ENCODE measurements at regions not wholly inside any gene's neighbourhood (a gene's known extent, or its start where the extent isn't known, plus 50 kb on each side); places are given as distances from the start of the nearest gene placed in this dataset.
"Not testable (repeated sequence)": the region's sequence is repeated elsewhere in the genome, so short reads cannot be mapped to it uniquely, and the experiment has no call there.

DNA sequence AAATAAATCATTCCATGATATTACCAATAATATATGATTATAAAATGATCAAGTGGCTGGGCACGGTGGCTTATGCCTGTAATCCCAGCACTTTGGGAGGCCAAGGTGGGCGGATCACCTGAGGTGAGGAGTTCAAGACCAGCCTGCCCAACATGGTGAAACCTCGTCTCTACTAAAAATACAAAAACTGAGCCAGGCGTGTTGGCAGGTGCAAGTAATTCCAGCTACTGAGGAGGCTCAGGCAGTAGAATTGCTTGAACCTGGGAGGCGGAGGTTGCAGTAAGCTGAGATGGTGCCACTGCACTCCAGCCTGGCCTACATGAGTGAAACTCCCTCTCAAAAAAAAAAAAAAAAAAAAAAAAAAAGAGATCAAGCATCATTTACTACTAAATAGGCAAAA, 371.1 kb upstream of the ADAMTS5 start:
- H3K27ac Mint-ChIP-seq; H3K36me3 Mint-ChIP-seq; H3K4me3 Mint-ChIP-seq; H3K9me3 Mint-ChIP-seq; ATAC-seq (ENCODE audit: low read depth); H3K27me3 Mint-ChIP-seq; DNase-seq (ENCODE audit: low spot score in 2 of 2); H3K4me1 Mint-ChIP-seq: not testable (repeated sequence)

DNA sequence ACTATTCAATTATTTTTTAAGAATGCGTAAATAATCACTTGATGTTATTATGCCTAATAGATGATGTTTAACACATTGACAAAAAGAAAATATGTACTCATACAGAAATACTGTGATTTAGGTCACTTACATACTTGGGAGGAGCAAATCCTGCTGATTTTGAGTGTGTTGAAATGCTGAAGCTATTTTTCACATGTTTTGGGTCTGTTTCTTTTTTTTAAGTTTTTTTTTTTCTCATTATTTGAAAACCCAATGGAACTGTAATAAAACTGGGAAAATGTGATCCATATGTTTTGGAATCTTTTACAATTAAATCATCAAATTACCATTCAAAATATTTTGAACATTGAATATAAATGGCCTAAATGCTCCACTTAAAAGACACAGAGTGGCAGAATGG, 366.2 kb upstream of the ADAMTS5 start:
- Mint-ChIP-seq H3K36me3 (no peaks in the 10 kb centered on the region), H3K4me1 (no peaks in the 10 kb centered on the region), H3K4me3 (no peak overlapping the region), H3K27me3 (no peaks in the 10 kb centered on the region), H3K9me3 (peaks cover 6% of the 10 kb centered on the region), H3K27ac (no peak overlapping the region)
- no peak for DNase-seq (ENCODE audit: low spot score in 2 of 2)
- no peak for ATAC-seq (ENCODE audit: low read depth)

DNA sequence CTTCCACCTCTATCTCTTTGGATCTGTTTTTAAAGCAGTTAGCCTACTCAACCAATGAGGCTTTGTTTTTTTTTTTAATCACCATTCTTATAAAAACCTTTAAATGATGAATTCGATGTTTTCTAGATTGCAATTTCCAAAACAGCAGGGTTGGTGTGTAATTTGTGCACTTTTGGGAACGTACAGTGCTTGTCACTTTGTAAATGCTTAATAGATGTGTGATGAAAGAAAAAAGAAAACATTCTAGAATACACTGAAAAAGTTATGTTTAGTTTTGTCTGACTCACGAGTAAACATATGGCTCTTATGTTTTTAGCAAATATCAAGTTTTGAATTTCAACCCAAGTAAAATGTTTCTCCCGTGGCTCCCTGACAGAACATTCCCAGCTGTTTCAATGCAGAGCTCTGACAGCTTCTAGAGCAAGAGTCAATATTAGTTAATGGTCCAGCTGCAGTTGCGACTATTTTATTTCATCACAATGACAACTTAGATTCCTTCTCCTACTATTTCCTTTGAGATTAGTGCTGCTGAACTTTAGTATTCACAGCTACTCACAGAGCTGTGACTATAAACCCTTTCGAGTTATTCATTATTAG, 362.5 kb upstream of the ADAMTS5 start:
- H3K27ac Mint-ChIP-seq = no peak overlapping the region
- no peaks in the 10 kb centered on the region for H3K36me3 Mint-ChIP-seq
- DNase-seq (ENCODE audit: low spot score in 2 of 2) (no peak), ATAC-seq (ENCODE audit: low read depth) (no peak)
- no peak overlapping the region for H3K4me3 Mint-ChIP-seq
- H3K4me1 Mint-ChIP-seq = no peaks in the 10 kb centered on the region
- peaks cover 4% of the 10 kb centered on the region for H3K9me3 Mint-ChIP-seq
- H3K27me3 Mint-ChIP-seq = no peaks in the 10 kb centered on the region

DNA sequence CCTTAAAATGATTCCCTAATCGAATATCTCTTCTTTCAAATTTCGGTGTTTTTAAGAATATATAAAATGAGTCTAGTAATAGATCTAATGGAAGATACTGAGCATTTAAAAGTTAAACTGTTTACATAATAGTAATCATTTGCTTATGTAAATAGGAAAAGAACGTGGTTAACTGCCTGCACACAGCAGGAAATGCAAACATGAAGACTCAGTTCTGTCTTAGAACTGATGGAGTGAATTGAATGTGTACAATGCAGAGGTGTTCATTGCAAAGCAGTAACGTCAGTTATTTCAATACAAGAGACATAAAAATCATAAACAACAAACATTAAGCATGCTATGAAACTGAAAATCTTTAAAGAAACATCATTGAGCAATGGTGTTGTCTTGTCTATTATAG, 359.4 kb upstream of the ADAMTS5 start:
- Mint-ChIP-seq H3K27me3 (no peaks in the 10 kb centered on the region), H3K4me1 (no peaks in the 10 kb centered on the region), H3K9me3 (peaks cover under 1% of the 10 kb centered on the region), H3K27ac (no peak overlapping the region), H3K4me3 (no peak overlapping the region), H3K36me3 (no peaks in the 10 kb centered on the region)
- ATAC-seq (ENCODE audit: low read depth) = no peak
- DNase-seq (ENCODE audit: low spot score in 2 of 2) = no peak

DNA sequence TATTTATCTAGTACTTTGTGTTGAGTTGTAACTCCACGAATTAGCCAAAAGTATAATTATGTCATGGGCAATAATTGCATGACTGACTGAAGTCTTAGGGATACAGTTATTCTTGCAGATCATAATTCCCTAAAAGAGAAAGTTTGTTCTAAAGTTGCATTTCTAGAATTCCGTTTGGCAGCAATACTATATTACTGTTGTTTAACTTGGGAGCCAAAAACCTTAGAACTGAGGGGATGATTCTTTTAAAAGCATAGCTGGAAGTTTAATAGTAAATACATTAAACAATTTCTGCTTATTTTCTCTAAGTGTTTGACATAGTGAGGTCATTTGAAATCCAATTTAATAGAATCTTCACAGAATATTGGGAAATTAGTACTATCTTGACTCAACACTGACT, 356.4 kb upstream of the ADAMTS5 start:
- no peaks in the 10 kb centered on the region for H3K36me3 Mint-ChIP-seq
- peaks cover 3% of the 10 kb centered on the region for H3K9me3 Mint-ChIP-seq
- H3K27ac Mint-ChIP-seq = no peak overlapping the region
- no peak overlapping the region for H3K4me3 Mint-ChIP-seq
- no peaks in the 10 kb centered on the region for H3K27me3 Mint-ChIP-seq
- DNase-seq (ENCODE audit: low spot score in 2 of 2) (no peak), ATAC-seq (ENCODE audit: low read depth) (no peak)
- no peaks in the 10 kb centered on the region for H3K4me1 Mint-ChIP-seq

DNA sequence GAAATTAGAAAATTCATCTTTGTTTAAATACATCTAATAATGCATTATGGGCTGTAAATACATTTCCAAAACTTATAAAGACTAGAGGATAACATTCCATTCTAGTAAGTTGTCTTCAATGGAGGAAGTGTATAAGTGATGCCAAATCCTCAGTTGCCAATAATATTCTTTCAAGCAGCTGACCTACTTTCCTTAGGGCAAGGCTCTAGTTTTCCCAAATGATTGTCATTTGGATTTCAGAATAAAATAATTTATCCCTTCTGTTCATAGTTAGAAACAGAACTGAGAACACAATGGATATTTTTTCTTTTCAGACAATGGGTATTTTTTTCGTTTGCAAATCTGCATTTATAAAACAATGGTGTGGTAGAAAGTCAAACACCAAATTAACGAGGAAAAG, 354.9 kb upstream of the ADAMTS5 start:
- H3K27ac Mint-ChIP-seq = no peak overlapping the region

DNA sequence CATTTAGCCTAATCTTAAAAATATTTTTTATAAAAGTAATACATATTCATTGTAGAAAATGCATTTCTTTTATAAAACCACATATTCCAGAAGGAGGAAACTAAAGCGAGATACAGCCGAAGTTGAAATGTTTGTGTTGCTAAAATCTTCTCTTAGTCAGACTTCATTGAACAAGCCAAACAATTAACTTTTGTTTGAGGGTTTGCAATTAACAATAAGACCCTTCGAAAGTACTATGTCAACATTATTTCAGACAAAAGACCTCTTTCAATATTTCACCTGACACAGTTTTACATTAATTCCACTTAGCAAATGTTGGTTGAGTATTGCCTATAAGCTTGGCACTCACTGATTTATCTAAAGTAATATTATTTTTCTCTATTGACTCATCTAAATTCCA, 354.0 kb upstream of the ADAMTS5 start:
- Mint-ChIP-seq H3K27me3 (no peaks in the 10 kb centered on the region), H3K9me3 (peaks cover 3% of the 10 kb centered on the region), H3K4me3 (no peak overlapping the region), H3K4me1 (no peaks in the 10 kb centered on the region), H3K36me3 (no peaks in the 10 kb centered on the region), H3K27ac (no peak overlapping the region)
- no peak for DNase-seq (ENCODE audit: low spot score in 2 of 2)
- ATAC-seq (ENCODE audit: low read depth) = no peak

More for the DNA sequence above, 354.9 kb upstream of the ADAMTS5 start:
- Mint-ChIP-seq H3K4me3 (no peak overlapping the region), H3K27me3 (no peaks in the 10 kb centered on the region), H3K4me1 (no peaks in the 10 kb centered on the region), H3K36me3 (no peaks in the 10 kb centered on the region), H3K9me3 (peaks cover 3% of the 10 kb centered on the region)
- DNase-seq (ENCODE audit: low spot score in 2 of 2) (no peak), ATAC-seq (ENCODE audit: low read depth) (no peak)

DNA sequence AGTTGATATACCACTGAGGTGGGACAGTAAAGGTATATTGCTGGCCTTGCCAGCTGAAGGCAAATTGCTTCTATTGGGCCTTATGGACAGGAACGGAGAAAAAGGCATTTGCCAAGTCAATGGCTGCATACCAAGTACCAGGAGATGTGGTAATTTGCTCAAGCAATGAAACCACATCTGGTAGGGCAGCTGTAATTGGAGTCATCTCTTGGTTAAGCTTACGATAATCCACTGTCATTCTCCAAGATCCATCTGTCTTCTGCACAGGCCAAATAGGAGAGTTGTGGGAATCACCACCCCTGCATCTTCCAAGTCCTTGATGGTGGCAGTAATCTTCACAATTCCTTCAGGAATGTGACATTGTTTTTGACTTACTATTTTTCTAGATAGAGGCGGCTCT, 350.7 kb upstream of the ADAMTS5 start:
- ATAC-seq (ENCODE audit: low read depth); H3K36me3 Mint-ChIP-seq; DNase-seq (ENCODE audit: low spot score in 2 of 2); H3K27me3 Mint-ChIP-seq; H3K9me3 Mint-ChIP-seq; H3K4me3 Mint-ChIP-seq; H3K27ac Mint-ChIP-seq; H3K4me1 Mint-ChIP-seq: not testable (repeated sequence)

DNA sequence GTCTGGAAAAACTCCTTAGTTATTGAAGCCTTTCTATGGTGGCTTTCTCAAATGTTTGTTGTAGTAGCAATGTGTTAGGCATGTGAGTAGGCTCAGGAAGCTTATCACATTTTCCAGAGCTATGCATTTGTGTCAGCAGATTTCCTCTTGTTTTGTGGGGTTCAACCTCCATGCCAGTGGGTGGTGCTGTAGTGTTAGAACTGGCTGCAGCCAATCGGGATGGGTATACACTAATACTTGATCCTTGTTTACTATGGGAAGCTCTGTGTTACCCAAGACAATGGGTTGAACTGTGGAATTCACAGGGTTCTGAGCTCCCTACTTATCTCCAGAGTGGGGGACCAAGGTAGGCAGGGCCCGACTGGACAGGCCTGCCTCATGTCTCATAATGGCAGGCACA, 348.5 kb upstream of the ADAMTS5 start:
- no peaks in the 10 kb centered on the region for H3K4me1 Mint-ChIP-seq
- H3K4me3 Mint-ChIP-seq = no peak overlapping the region
- H3K27me3 Mint-ChIP-seq = no peaks in the 10 kb centered on the region
- ATAC-seq (ENCODE audit: low read depth) (no peak), DNase-seq (ENCODE audit: low spot score in 2 of 2) (no peak)
- no peak overlapping the region for H3K27ac Mint-ChIP-seq
- peaks cover 6% of the 10 kb centered on the region for H3K9me3 Mint-ChIP-seq
- H3K36me3 Mint-ChIP-seq = no peaks in the 10 kb centered on the region

DNA sequence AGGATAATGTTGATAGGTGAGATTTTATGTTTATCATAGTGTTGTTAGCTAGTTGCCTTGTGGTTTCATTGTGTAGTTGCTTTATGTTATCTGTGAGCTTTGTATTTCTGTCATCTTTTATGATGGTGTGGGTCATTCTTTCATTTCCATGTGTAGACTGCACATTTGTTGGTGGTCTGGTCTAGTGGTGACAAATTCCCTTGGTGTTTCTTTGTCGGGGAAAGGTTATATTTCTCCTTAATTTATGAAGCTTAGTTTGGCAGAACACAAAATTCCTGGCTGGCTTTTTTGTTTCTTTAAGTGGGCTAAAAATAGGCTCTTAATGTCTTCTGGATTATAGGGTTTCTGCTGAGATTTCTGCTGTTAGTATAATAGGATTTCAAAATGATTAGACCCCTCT, 347.2 kb upstream of the ADAMTS5 start:
- no peak for ATAC-seq (ENCODE audit: low read depth)
- Mint-ChIP-seq H3K36me3 (no peaks in the 10 kb centered on the region), H3K27ac (no peak overlapping the region), H3K4me1 (no peaks in the 10 kb centered on the region), H3K9me3 (peaks cover 6% of the 10 kb centered on the region), H3K4me3 (no peak overlapping the region), H3K27me3 (no peaks in the 10 kb centered on the region)
- DNase-seq (ENCODE audit: low spot score in 2 of 2) = no peak

DNA sequence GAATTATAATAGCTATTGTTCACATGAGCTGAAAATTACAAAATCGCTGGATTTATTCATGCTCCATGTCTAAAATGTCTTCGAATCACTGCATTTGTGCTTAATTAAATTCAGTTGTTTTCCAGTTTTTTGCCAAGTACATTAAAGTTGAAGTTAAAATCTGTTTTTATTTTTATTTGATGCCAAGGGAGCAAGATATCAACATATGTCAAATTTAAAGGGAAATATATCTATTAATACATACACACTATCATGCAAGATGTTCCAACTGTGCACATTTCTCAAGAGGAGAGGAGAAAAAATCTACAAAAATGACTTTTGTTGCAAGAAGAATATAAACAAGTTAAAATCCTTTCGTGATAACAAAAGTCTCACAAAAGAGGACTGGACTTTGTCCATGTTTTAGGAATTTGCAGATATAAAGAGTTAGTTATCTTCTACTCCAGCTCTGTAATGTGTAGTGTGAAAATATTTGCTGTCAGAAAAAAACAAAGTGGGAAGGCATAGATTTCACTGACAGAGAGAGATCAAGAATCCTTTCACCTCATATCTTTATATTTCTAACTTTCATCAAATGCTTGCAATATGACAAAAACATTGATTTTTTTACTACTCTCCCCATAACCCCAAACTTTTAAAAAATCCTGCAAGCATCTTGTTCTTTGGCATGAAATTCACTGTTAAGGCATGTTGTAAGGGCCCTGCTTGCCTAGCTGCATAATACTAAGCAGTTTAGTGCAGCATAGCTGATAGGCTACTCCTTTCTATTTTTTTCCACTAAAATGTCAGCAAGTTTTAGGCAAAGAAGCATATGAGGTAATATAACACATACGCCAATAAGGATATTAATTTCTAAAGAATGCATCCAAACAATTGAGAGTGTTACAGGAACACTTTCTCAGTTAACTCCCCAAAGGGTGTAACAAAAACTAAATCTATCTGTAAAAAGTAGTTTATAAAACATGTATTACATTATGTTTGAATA, 340.2 kb upstream of the ADAMTS5 start:
- Mint-ChIP-seq H3K27me3 (no peaks in the 10 kb centered on the region), H3K36me3 (no peaks in the 10 kb centered on the region), H3K4me3 (no peak overlapping the region), H3K27ac (no peak overlapping the region), H3K4me1 (no peaks in the 10 kb centered on the region), H3K9me3 (peaks cover 2% of the 10 kb centered on the region)
- DNase-seq (ENCODE audit: low spot score in 2 of 2) = no peak
- ATAC-seq (ENCODE audit: low read depth) = no peak

DNA sequence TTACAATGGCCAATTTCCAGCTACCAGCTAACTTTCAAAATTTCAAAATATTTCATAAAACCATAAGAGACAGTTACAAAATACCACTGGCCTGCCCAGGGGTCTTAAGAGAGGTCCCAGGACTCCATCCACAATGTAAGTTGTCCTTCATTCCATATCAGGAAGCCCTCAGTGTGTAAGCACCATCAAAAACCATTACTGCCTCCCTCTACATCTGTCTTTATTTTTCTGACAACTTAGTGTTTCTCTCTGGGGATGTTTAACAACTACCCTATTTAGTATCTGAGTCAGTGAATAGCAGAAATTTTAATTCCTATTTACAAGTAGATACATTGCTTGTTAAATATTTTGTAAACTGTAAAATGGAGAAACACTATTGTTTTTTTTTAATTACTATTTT, 339.3 kb upstream of the ADAMTS5 start:
- Mint-ChIP-seq H3K4me3 (no peak overlapping the region), H3K27ac (no peak overlapping the region), H3K27me3 (no peaks in the 10 kb centered on the region), H3K36me3 (no peaks in the 10 kb centered on the region), H3K9me3 (peaks cover 2% of the 10 kb centered on the region), H3K4me1 (no peaks in the 10 kb centered on the region)
- no peak for ATAC-seq (ENCODE audit: low read depth)
- no peak for DNase-seq (ENCODE audit: low spot score in 2 of 2)

DNA sequence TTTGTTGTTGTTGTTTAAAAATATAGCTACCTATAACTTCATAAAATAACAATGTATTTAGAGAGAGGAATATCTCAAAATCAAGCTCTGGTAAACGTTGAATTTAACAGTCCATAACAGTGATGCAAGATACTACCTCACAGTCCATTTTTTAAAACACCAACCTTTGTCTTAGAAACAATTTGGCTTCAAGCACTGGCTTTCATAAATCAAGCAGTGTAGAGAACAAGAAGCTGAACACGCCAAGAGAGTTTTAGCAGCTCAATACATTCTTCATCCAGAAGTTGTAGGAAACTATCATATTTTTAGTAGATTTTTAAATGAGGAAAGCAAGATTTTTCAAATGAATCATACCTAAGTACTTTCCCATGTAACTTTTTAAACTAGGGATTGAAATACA, 334.3 kb upstream of the ADAMTS5 start:
- no peaks in the 10 kb centered on the region for H3K36me3 Mint-ChIP-seq

DNA sequence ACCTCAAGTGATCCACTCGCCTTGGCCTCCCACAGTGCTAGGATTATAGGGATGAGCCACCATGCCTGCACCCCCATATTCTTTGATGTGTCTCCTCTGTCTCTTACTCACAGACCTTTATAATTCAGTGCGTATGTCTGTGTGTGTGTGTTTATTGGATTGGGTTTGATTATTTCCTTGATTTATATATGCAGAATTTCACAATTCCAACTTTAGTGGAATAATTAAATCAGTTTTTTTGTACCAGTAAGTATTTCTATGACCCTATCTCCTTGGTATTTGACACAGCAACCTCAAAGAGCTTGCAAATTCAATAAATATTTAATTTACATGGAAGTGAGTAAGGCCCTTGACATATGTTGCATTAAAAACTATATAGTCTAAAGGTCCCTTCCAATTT, 333.9 kb upstream of the ADAMTS5 start:
- ATAC-seq (ENCODE audit: low read depth) (no peak), DNase-seq (ENCODE audit: low spot score in 2 of 2) (no peak)
- H3K27ac Mint-ChIP-seq = no peak overlapping the region
- H3K36me3 Mint-ChIP-seq = no peaks in the 10 kb centered on the region
- H3K4me1 Mint-ChIP-seq = no peaks in the 10 kb centered on the region
- no peaks in the 10 kb centered on the region for H3K27me3 Mint-ChIP-seq
- H3K4me3 Mint-ChIP-seq = no peak overlapping the region
- H3K9me3 Mint-ChIP-seq = peaks cover 2% of the 10 kb centered on the region

More for the DNA sequence above, 334.3 kb upstream of the ADAMTS5 start:
- H3K9me3 Mint-ChIP-seq = no peaks in the 10 kb centered on the region
- H3K4me3 Mint-ChIP-seq = no peak overlapping the region
- H3K27me3 Mint-ChIP-seq = no peaks in the 10 kb centered on the region
- H3K4me1 Mint-ChIP-seq = no peaks in the 10 kb centered on the region
- DNase-seq (ENCODE audit: low spot score in 2 of 2) = no peak
- H3K27ac Mint-ChIP-seq = no peak overlapping the region
- ATAC-seq (ENCODE audit: low read depth) = no peak

DNA sequence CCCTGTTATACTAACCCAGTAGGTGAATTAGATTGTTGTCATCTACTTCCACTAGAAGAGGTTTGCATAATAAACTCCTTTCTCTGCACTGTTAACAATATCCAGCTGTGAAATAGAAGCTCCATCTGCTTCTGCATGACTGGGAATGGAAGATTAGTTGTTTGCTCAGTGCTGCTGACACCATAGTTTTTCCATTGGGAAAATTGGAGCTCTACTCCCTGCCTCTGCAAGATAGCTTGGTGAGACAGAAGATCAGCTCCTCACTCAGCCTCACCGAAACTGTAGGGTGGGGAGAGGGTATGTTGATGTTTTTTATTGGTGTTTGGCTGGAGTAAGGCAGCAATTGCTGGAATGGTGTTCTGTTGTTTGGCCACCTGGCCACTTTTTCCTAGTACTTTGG, 331.6 kb upstream of the ADAMTS5 start:
- Mint-ChIP-seq H3K27me3 (no peaks in the 10 kb centered on the region), H3K36me3 (no peaks in the 10 kb centered on the region), H3K9me3 (peaks cover 8% of the 10 kb centered on the region), H3K4me3 (no peak overlapping the region), H3K4me1 (no peaks in the 10 kb centered on the region), H3K27ac (no peak overlapping the region)
- DNase-seq (ENCODE audit: low spot score in 2 of 2) (no peak), ATAC-seq (ENCODE audit: low read depth) (no peak)
